ENCODE measurements at regions not wholly inside any gene's neighbourhood (a gene's known extent, or its start where the extent isn't known, plus 50 kb on each side); places are given as distances from the start of the nearest gene placed in this dataset.

DNA sequence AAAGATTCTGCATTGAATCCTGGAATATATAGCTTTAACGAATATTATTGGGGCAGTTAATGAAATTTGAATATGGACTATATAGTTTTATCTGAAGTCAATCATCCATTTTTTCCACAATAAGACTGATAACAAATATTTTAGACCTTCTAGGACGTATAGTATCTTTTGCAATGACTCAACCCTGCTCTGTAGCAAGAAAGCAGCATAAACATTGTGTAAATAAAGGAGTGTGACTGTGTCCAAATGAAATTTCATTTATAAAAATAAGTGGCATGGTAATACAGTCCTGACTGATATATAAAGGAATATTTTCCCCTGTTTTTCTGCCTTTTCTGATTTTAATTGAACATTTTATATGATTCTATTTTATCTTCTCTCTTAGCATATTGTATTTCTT lies 947.7 kb upstream of the SLIT2 start:
- TF ChIP-seq, protein P1, sequence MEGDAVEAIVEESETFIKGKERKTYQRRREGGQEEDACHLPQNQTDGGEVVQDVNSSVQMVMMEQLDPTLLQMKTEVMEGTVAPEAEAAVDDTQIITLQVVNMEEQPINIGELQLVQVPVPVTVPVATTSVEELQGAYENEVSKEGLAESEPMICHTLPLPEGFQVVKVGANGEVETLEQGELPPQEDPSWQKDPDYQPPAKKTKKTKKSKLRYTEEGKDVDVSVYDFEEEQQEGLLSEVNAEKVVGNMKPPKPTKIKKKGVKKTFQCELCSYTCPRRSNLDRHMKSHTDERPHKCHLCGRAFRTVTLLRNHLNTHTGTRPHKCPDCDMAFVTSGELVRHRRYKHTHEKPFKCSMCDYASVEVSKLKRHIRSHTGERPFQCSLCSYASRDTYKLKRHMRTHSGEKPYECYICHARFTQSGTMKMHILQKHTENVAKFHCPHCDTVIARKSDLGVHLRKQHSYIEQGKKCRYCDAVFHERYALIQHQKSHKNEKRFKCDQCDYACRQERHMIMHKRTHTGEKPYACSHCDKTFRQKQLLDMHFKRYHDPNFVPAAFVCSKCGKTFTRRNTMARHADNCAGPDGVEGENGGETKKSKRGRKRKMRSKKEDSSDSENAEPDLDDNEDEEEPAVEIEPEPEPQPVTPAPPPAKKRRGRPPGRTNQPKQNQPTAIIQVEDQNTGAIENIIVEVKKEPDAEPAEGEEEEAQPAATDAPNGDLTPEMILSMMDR (IDR thresholded peaks at IDR 0.05; ENCODE audit: control insufficient read depth, insufficient read depth, low read depth, low read length, missing control alignments), result no peak

DNA sequence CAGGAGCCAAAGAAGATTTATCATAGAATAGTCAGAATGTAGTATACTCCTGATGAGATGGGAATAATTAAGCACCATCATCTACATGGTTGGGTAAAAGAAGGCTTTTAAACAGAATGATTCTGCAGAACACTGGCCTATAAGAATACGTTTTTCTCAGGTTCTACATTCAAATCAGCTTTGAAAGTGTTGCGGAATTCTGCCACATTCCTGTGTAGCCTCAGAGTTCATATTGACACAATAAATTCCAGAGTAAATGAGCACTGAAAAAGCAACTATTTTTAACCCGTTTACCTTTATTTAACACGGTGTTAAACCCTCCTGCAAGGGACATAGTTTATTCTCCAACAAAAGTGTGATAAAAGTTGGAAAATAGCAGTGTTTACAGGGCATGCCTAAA lies 950.2 kb upstream of the SLIT2 start:
- DNase-seq (ENCODE audit: low read depth), result no peak
- no peak overlapping the region for H3K4me3 ChIP-seq (ENCODE audit: control insufficient read depth, low read depth, low read length)

More for the DNA sequence above, 947.7 kb upstream of the SLIT2 start:
- DNase-seq (ENCODE audit: low read depth), result no peak
- no peak overlapping the region for H3K4me3 ChIP-seq (ENCODE audit: control insufficient read depth, low read depth, low read length)

DNA sequence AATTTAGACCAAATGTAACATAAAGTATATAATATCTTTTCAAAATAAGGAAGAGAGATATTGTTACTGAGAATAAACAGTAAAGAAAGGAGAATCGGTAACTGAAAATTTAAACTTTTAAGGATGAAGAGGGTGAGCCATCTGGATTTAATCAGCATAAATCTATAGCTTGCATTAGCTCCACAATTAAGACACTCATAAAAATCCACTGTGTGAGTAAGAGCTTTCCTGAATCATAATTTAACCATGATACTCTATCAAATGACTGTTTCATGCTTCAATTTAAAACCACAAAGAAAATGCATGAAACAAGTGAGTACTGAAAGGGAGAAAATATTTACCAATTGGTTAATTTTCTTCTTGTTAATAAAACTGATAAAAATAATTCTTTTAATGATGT lies 951.5 kb upstream of the SLIT2 start:
- TF ChIP-seq, protein P1 (IDR thresholded peaks at IDR 0.05; ENCODE audit: control insufficient read depth, insufficient read depth, low read depth, low read length, missing control alignments), result no peak
- peak; percentile 41 for DNase-seq (ENCODE audit: low read depth)
- no peak overlapping the region for H3K4me3 ChIP-seq (ENCODE audit: control insufficient read depth, low read depth, low read length)

More for the DNA sequence above, 950.2 kb upstream of the SLIT2 start:
- TF ChIP-seq, protein P1 (IDR thresholded peaks at IDR 0.05; ENCODE audit: control insufficient read depth, insufficient read depth, low read depth, low read length, missing control alignments), result no peak

DNA sequence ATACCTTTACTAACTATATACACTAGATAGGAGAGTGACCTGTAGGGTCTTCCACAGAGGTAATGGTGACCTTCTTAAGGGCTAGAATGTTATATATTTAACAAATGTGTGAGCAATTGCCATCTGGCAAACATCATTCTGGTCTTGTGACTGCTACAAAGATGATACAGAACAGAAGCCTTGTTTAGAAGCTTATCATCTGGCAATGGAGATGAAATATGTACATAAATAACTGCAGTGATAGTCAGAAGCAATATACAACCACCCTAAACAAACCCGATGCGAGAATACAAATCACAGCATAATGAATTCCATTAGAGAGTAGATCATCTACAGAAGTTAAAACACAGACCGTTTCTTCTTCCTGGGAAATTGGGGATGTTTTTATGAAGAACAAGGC lies 952.7 kb upstream of the SLIT2 start:
- TF ChIP-seq, protein P1 (IDR thresholded peaks at IDR 0.05; ENCODE audit: control insufficient read depth, insufficient read depth, low read depth, low read length, missing control alignments), result no peak
- H3K4me3 ChIP-seq (ENCODE audit: control insufficient read depth, low read depth, low read length), result no peak overlapping the region
- DNase-seq (ENCODE audit: low read depth), result no peak

DNA sequence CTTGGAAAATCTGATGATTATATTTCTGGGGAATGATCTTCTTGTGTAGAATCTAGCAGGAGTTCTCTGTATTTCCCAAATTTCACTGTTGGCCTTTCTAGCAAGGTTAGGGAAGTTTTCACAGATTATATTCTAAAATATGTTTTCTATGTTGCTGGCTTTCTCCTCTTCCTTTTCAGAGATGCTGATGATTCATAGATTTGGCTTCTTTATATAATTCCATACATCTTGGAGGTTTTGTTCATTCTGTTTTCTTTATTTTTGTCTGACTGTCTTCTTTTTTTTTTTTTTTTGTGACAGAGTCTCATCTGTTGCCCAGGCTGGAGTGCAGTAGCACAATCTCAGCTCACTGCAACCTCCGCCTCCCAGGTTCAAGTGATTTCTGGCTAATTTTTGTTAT lies 957.9 kb upstream of the SLIT2 start:
- DNase-seq (ENCODE audit: low read depth), result no peak
- H3K4me3 ChIP-seq (ENCODE audit: control insufficient read depth, low read depth, low read length), result no peak overlapping the region
- TF ChIP-seq, protein P1 (IDR thresholded peaks at IDR 0.05; ENCODE audit: control insufficient read depth, insufficient read depth, low read depth, low read length, missing control alignments), result no peak

DNA sequence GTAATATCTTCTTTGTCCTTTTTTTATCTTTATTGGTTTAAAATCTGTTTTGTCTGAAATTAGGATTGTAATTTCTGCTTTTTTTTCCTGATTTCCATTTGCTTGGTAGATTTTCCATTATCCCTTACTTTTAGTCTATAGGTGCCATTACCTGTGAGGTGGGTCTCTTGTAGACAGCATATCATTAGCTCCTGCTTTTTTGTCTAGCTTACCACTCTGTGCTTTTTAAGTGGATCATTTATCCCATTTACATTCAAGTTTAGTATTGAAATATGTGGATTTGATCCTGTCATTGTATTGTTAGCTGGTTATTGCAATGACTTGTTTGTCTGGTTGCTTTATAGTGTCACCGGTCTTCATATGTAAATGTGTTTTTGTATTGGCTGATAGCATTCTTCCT lies 958.6 kb upstream of the SLIT2 start:
- TF ChIP-seq, protein P1 (IDR thresholded peaks at IDR 0.05; ENCODE audit: control insufficient read depth, insufficient read depth, low read depth, low read length, missing control alignments), result no peak
- DNase-seq (ENCODE audit: low read depth), result no peak
- no peak overlapping the region for H3K4me3 ChIP-seq (ENCODE audit: control insufficient read depth, low read depth, low read length)

DNA sequence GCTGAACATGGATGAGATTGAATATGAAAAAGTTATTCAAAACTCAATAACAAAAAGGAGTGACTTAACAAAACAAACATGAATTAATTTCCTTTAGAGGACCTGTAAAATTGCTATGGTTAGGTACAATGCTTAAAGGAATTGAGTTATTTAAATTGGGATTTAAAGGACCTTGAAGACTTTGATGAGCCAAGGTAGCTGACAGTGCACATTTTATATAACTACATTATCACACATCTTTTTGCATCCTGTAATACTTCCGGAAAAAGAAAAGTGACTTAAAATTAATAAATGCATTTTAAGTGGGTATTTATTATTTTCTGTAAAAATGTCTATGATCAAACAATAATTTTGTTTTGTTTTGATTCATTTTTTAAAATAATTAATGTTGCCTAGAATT lies 964.8 kb upstream of the SLIT2 start:
- no peak overlapping the region for H3K4me3 ChIP-seq (ENCODE audit: control insufficient read depth, low read depth, low read length)
- no peak for DNase-seq (ENCODE audit: low read depth)
- TF ChIP-seq, protein P1 (IDR thresholded peaks at IDR 0.05; ENCODE audit: control insufficient read depth, insufficient read depth, low read depth, low read length, missing control alignments), result no peak
